CD14-positive monocyte (primary cell): ENCODE measurements at regions not wholly inside any gene's neighbourhood (a gene's known extent, or its start where the extent isn't known, plus 50 kb on each side); places are given as distances from the start of the nearest gene placed in this dataset.

Source experiments
- DNase-seq, 3 donors: peaks; one replicate each; pipeline ENCODE4 v3.0.0-alpha.2; 2011 to 2022
- H2AFZ ChIP-seq: 2 replicates; pipeline ENCODE4 v1.6.0; 2012; ENCODE audit warnings: mild to moderate bottlenecking, low read depth, low read length, inconsistent platforms; ENCODE audit not compliant: insufficient read depth, poor library complexity, severe bottlenecking
- H3K27ac ChIP-seq, 2 donors: 1 replicate in 1 of 2; 2 replicates in 1 of 2; pipeline ENCODE4 v1.5.1; 2012 to 2013; ENCODE audit warnings: low read length in 2 of 2, control low read depth in 1 of 2, inconsistent platforms in 1 of 2, low read depth in 1 of 2, mild to moderate bottlenecking in 1 of 2
- H3K27me3 ChIP-seq, 2 donors: one replicate each; pipeline versions ENCODE4 v1.6.0 to v1.6.1; 2011 to 2013; ENCODE audit warnings: low read length in 2 of 2; ENCODE audit not compliant: control insufficient read depth in 2 of 2, insufficient read depth in 2 of 2
- H3K36me3 ChIP-seq, 2 donors: replicated peaks in 1 of 2; 1 replicate in 1 of 2; 2 replicates in 1 of 2; pipeline versions ENCODE4 v1.5.1 to v1.6.1; 2012 to 2013; ENCODE audit warnings: low read length in 2 of 2, control low read depth in 1 of 2, inconsistent platforms in 1 of 2, mild to moderate bottlenecking in 1 of 2; ENCODE audit not compliant: insufficient read depth in 2 of 2, control insufficient read depth in 1 of 2
- H3K4me1 ChIP-seq, 2 donors: 1 replicate in 1 of 2; 2 replicates in 1 of 2; pipeline versions ENCODE4 v1.5.1 to v1.6.1; 2012 to 2013; ENCODE audit warnings: low read length in 2 of 2, control low read depth in 1 of 2, inconsistent platforms in 1 of 2, mild to moderate bottlenecking in 1 of 2, moderate library complexity in 1 of 2; ENCODE audit not compliant: insufficient read depth in 2 of 2, control insufficient read depth in 1 of 2
- H3K4me2 ChIP-seq: replicated peaks from 2 replicates; pipeline ENCODE3; 2012; ENCODE audit warnings: low read length, moderate library complexity, mild to moderate bottlenecking; ENCODE audit not compliant: poor library complexity, severe bottlenecking; ENCODE audit errors: extremely low read depth
- H3K4me3 ChIP-seq, 3 experiments: fragments of 200-600 bp in 1 of 3; sonication (generic) in 1 of 3; replicated peaks in 1 of 3; 1 replicate in 2 of 3; 2 replicates in 1 of 3; pipeline ENCODE4 v1.5.1; 2011 to 2013; ENCODE audit warnings: low read length in 3 of 3, mild to moderate bottlenecking in 3 of 3, control low read depth in 2 of 3, low read depth in 2 of 3, inconsistent platforms in 1 of 3, moderate library complexity in 1 of 3
- H3K79me2 ChIP-seq: 2 replicates; pipeline ENCODE4 v1.6.0; 2012; ENCODE audit warnings: mild to moderate bottlenecking, control low read depth, inconsistent platforms, low read length, moderate library complexity; ENCODE audit not compliant: insufficient read depth
- H3K9ac ChIP-seq: 2 replicates; pipeline ENCODE4 v1.6.0; 2017; ENCODE audit warnings: low read length, mild to moderate bottlenecking; ENCODE audit not compliant: insufficient read depth, poor library complexity, severe bottlenecking
- H3K9me3 ChIP-seq, 2 donors: replicated peaks in 1 of 2; 1 replicate in 1 of 2; 2 replicates in 1 of 2; pipeline versions ENCODE4 v1.5.1 to v1.6.1; 2012 to 2013; ENCODE audit warnings: low read length in 2 of 2, control low read depth in 1 of 2; ENCODE audit not compliant: control insufficient read depth in 1 of 2, insufficient read depth in 1 of 2
- H4K20me1 ChIP-seq: 2 replicates; pipeline ENCODE4 v1.6.0; 2012; ENCODE audit warnings: mild to moderate bottlenecking, low read length, control low read depth, moderate library complexity; ENCODE audit not compliant: insufficient read depth
- H3K27ac Mint-ChIP-seq, 7 donors: one replicate each; pipeline ENCODE4 v1.8.0; 2020; ENCODE audit warnings: mild to moderate bottlenecking in 7 of 7, mixed read lengths in 7 of 7, moderate library complexity in 6 of 7, inconsistent platforms in 2 of 7
- H3K27me3 Mint-ChIP-seq, 3 donors: one replicate each; pipeline ENCODE4 v1.8.0; 2021 to 2022; ENCODE audit warnings: low read depth in 3 of 3, mild to moderate bottlenecking in 3 of 3, mixed read lengths in 3 of 3, moderate library complexity in 3 of 3, inconsistent platforms in 1 of 3
- H3K36me3 Mint-ChIP-seq, 2 donors: one replicate each; pipeline ENCODE4 v1.8.0; 2020; ENCODE audit warnings: mixed read lengths in 2 of 2, inconsistent platforms in 1 of 2, mild to moderate bottlenecking in 1 of 2
- H3K4me1 Mint-ChIP-seq: one replicate; pipeline ENCODE4 v1.8.0; 2020; ENCODE audit warnings: mild to moderate bottlenecking, mixed read lengths
- H3K4me3 Mint-ChIP-seq, 2 donors: one replicate each; pipeline ENCODE4 v1.8.0; 2020; ENCODE audit warnings: mild to moderate bottlenecking in 2 of 2, mixed read lengths in 2 of 2, moderate library complexity in 1 of 2
- H3K9me3 Mint-ChIP-seq, 7 donors: one replicate each; pipeline ENCODE4 v1.8.0; 2020 to 2022; ENCODE audit warnings: mixed read lengths in 7 of 7, mild to moderate bottlenecking in 6 of 7, moderate library complexity in 6 of 7, inconsistent platforms in 2 of 7
- whole genome bisulfite sequencing: methylation state at CpG from one replicate; pipeline ENCODE4 v1.1.5; 2013; ENCODE audit warnings: missing lambda C conversion rate; ENCODE audit not compliant: insufficient coverage; 5-methylcytosine and 5-hydroxymethylcytosine counted together
- intact Hi-C, 2 donors: fragments of 100-400 bp; cut with micrococcal nuclease; formaldehyde crosslinking; loops; one replicate each; pipeline versions ENCODE4 v1.15.0 to v1.15.1; 2023
- TF ChIP-seq, protein P1 (sequence below): fragments of 200-600 bp; IDR thresholded peaks from one replicate; pipeline ENCODE4 v1.8.0; 2022; ENCODE audit warnings: antibody characterized with exemption, mild to moderate bottlenecking

DNA sequence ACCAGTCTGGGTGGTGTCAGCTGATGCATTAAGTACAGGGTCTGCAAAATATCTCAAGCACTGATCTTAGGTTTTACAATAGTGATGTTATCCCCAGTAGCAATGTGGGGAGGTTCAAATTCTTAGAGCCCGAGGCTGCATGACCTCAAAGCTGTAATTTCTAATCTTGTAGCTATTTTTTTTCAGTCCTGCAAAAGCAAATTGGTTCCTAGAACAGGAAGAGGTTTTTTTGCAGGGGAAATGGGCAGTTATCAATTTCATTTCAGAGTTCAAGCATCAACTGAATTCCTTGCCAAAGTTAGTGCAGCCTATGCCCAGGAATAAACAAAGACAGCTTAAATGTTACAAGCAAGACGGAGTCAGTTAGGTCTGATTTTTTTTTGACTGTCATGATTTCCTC is 188.3 kb downstream of the DDX3Y start:
- no peaks in the 10 kb centered on the region for H3K27me3 ChIP-seq
- Mint-ChIP-seq H3K4me1 (no peaks in the 10 kb centered on the region), H3K36me3 (no peaks in the 10 kb centered on the region), H3K9me3 (peaks cover 0 to 8% (median 0%) of the 10 kb centered on the region in 7 donors), H3K4me3 (no peak overlapping the region), H3K27me3 (no peaks in the 10 kb centered on the region), H3K27ac (no peak overlapping the region)
- intact Hi-C loops, result no loop called here
- no peak for DNase-seq
- H4K20me1 ChIP-seq, result no peaks in the 10 kb centered on the region
- H3K4me3 ChIP-seq, result no peak overlapping the region
- H3K36me3 ChIP-seq, result no peaks in the 10 kb centered on the region
- WGBS, result no CpG with 5 or more reads among the region's 2 CpGs
- H3K27ac ChIP-seq, result no peak overlapping the region
- H3K9ac ChIP-seq, result no peak overlapping the region
- no peaks in the 10 kb centered on the region for H3K4me1 ChIP-seq
- no peak overlapping the region for H3K4me2 ChIP-seq
- H2AFZ ChIP-seq, result no peak overlapping the region
- H3K9me3 ChIP-seq, result no peaks in the 10 kb centered on the region
- TF ChIP-seq, protein P1, sequence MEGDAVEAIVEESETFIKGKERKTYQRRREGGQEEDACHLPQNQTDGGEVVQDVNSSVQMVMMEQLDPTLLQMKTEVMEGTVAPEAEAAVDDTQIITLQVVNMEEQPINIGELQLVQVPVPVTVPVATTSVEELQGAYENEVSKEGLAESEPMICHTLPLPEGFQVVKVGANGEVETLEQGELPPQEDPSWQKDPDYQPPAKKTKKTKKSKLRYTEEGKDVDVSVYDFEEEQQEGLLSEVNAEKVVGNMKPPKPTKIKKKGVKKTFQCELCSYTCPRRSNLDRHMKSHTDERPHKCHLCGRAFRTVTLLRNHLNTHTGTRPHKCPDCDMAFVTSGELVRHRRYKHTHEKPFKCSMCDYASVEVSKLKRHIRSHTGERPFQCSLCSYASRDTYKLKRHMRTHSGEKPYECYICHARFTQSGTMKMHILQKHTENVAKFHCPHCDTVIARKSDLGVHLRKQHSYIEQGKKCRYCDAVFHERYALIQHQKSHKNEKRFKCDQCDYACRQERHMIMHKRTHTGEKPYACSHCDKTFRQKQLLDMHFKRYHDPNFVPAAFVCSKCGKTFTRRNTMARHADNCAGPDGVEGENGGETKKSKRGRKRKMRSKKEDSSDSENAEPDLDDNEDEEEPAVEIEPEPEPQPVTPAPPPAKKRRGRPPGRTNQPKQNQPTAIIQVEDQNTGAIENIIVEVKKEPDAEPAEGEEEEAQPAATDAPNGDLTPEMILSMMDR, result no peak
- no peaks in the 10 kb centered on the region for H3K79me2 ChIP-seq

DNA sequence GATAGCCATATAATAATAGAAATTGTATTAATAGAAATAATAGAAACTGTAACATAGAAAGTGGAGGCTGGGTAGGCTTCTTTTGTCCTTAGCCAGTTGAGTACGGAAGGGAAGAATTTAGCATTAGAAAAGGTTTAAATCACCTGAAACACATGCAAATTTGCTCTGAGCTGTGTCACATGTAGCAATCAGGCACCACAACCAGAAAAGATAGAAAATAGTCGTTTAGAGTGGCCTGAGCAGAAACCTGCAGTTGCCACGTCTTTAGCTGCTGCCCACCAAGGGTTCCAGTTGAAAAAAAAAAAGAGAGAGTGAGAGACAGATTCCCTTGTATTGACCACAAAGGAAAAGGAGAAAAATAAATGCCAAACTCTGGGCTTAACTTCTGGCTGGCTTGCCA is 188.8 kb downstream of the DDX3Y start:
- Histone ChIP-seq H4K20me1 (no peaks in the 10 kb centered on the region), H3K9ac (no peak overlapping the region), H3K4me2 (no peak overlapping the region), H3K9me3 (no peaks in the 10 kb centered on the region), H2AFZ (no peak overlapping the region), H3K27me3 (no peaks in the 10 kb centered on the region), H3K79me2 (no peaks in the 10 kb centered on the region), H3K4me1 (no peaks in the 10 kb centered on the region), H3K27ac (no peak overlapping the region), H3K36me3 (no peaks in the 10 kb centered on the region), H3K4me3 (no peak overlapping the region)
- Mint-ChIP-seq H3K27me3 (no peaks in the 10 kb centered on the region), H3K9me3 (peaks cover 0 to 6% (median 0%) of the 10 kb centered on the region in 7 donors), H3K27ac (no peak overlapping the region), H3K4me3 (no peak overlapping the region), H3K4me1 (no peaks in the 10 kb centered on the region), H3K36me3 (no peaks in the 10 kb centered on the region)
- DNase-seq, result no peak
- no CpG with 5 or more reads among the region's 3 CpGs for WGBS
- TF ChIP-seq, protein P1, result no peak
- intact Hi-C loops, result no loop called here
